ENCODE measurements at regions not wholly inside any gene's neighbourhood (a gene's known extent, or its start where the extent isn't known, plus 50 kb on each side); places are given as distances from the start of the nearest gene placed in this dataset.

GRCh38 chr2:156704617-156705016 is 268.4 kb downstream of the GPD2 start:
- Histone ChIP-seq H3K79me2 (replicated peaks; ENCODE audit: insufficient read depth) (no peaks in the 10 kb centered on the region), H3K27ac (ENCODE audit: low read depth) (no peak overlapping the region), H3K9me2 (ENCODE audit: insufficient read depth) (no peaks in the 10 kb centered on the region), H3K36me3 (ENCODE audit: insufficient read depth) (no peaks in the 10 kb centered on the region), H2AFZ (0 out of 2 replicates have a peak overlapping the region, but pooled peaks have one; percentile 34), H4K20me1 (replicated peaks; ENCODE audit: insufficient read depth) (no peaks in the 10 kb centered on the region), H3K27me3 (ENCODE audit: insufficient read depth) (no peaks in the 10 kb centered on the region), H3K4me3 (no peak overlapping the region), H3K4me1 (ENCODE audit: insufficient read depth) (peaks cover 45% of the 10 kb centered on the region), H3K4me2 (no peak overlapping the region; the same call in 1 of the 2 replicates), H3F3A (replicated peaks; ENCODE audit: low read depth) (no peaks in the 10 kb centered on the region)
- Mint-ChIP-seq H3K27me3 (ENCODE audit: insufficient read depth, low read depth, poor library complexity) (no peaks in the 10 kb centered on the region), H3K27ac (no peak overlapping the region), H3K9me3 (no peaks in the 10 kb centered on the region), H3K4me1 (peaks cover 42% of the 10 kb centered on the region), H3K4me3 (no peak overlapping the region), H3K36me3 (ENCODE audit: low read depth) (no peaks in the 10 kb centered on the region)
- DNase-seq (ENCODE audit: low spot score), result no peak
- ATAC-seq, result no peak
- TF ChIP-seq EZH2phosphoT487 (IDR thresholded peaks at IDR 0.05; ENCODE audit: unreplicated experiment) (no peak), STAT1 (IDR thresholded peaks at IDR 0.05; ENCODE audit: unreplicated experiment) (no peak), ZNF462 (CRISPR knock-in tag; IDR thresholded peaks at IDR 0.05) (no peak), CREB1 (CRISPR knock-in tag; IDR thresholded peaks at IDR 0.05; ENCODE audit: low read depth) (no peak), REST (IDR thresholded peaks at IDR 0.05; ENCODE audit: unreplicated experiment) (no peak)
